ENCODE measurements at regions not wholly inside any gene's neighbourhood (a gene's known extent, or its start where the extent isn't known, plus 50 kb on each side); places are given as distances from the start of the nearest gene placed in this dataset.
"Not testable (repeated sequence)": the region's sequence is repeated elsewhere in the genome, so short reads cannot be mapped to it uniquely, and the experiment has no call there.

DNA sequence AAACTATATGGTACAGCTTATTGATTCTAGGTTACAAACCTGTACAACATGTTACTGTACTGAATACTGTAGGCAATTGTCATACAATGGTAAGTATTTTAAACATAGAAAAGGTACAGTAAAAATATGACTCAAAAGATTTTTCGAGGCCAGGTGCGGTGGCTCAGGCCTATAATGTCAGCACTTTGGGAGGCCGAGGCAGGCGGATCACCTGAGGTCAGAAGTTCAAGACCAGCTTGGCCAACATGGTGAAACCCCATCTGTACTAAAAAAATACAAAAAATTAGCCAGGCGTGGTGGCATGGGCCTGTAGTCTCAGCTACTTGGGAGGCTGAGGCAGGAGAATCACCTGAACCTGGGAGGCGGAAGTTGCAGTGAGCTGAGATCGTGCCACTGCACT is 646.6 kb downstream of the ISL1 start:
- H3K4me3 ChIP-seq; H3K9me3 ChIP-seq (replicated peaks; ENCODE audit: control insufficient read depth, insufficient read depth, low read length); H3K36me3 ChIP-seq (ENCODE audit: control insufficient read depth in 2 of 2, insufficient read depth in 2 of 2, low read length in 1 of 2); H2AFZ ChIP-seq (ENCODE audit: control insufficient read depth, low read depth, low read length); CTCF ChIA-PET; BruUV-seq (replicated peaks); H3K79me2 ChIP-seq (ENCODE audit: control insufficient read depth, insufficient read depth, low read length); H3K4me2 ChIP-seq (ENCODE audit: control insufficient read depth, insufficient read depth); DNase-seq (ENCODE audit: low read depth, low spot score); ATAC-seq; H3K4me1 ChIP-seq (ENCODE audit: control insufficient read depth, insufficient read depth, low read length); in situ Hi-C loops (cut with MboI); intact Hi-C loops (cut with micrococcal nuclease; ENCODE audit: unreplicated experiment); H4K20me1 ChIP-seq (ENCODE audit: control insufficient read depth, insufficient read depth); H3K9ac ChIP-seq (ENCODE audit: control insufficient read depth, insufficient read depth, low read length); RAD21 ChIA-PET (ENCODE audit: unreplicated experiment); FAIRE-seq; H3K27ac ChIP-seq (ENCODE audit: control insufficient read depth, insufficient read depth); H3K27me3 ChIP-seq (replicated peaks in 1 of 2; ENCODE audit: control insufficient read depth in 2 of 2, insufficient read depth in 2 of 2, low read length in 1 of 2); POLR2A ChIA-PET: not testable (repeated sequence)
- SMC1A ChIA-PET (ENCODE audit: uncharacterized antibody, unreplicated experiment), result interaction anchor here (1.8 kb wide), 1 partner anchor 14 kb away, joined by 3 read pairs; no protein-coding TSS in a partner anchor
- 35% methylated on average over 7 of the region's 7 CpGs for WGBS (ENCODE audit: insufficient coverage, insufficient replicate concordance, low lambda C conversion rate, missing lambda C conversion rate)

DNA sequence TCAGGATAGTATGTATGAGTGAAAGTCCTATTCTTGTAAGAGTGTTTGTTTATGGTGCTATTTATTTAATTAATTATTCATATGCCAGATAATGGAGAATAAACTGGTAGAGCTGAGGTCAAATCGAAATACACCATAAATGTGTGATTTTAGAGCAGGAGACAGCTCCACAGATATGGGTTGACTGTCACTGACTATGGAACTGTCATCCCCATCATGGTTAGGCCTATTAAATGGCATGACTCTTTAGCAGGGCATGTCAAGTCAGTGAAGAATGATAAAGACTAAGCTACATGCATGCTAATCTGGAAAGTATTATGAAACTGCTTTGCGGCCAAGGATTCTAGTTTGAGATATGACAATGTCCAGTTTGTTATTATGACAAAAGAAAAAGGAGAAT is 658.6 kb downstream of the ISL1 start:
- FAIRE-seq (no peak), ATAC-seq (no peak), DNase-seq (ENCODE audit: low read depth, low spot score) (no peak)
- Histone ChIP-seq H3K4me1 (ENCODE audit: control insufficient read depth, insufficient read depth, low read length) (no peaks in the 10 kb centered on the region), H3K27me3 (replicated peaks in 1 of 2; ENCODE audit: control insufficient read depth in 2 of 2, insufficient read depth in 2 of 2, low read length in 1 of 2) (no peaks in the 10 kb centered on the region), H3K27ac (ENCODE audit: control insufficient read depth, insufficient read depth) (no peak overlapping the region), H3K9me3 (replicated peaks; ENCODE audit: control insufficient read depth, insufficient read depth, low read length) (no peaks in the 10 kb centered on the region), H3K9ac (ENCODE audit: control insufficient read depth, insufficient read depth, low read length) (no peak overlapping the region), H3K79me2 (ENCODE audit: control insufficient read depth, insufficient read depth, low read length) (no peaks in the 10 kb centered on the region), H3K4me3 (no peak overlapping the region), H4K20me1 (ENCODE audit: control insufficient read depth, insufficient read depth) (no peaks in the 10 kb centered on the region), H3K4me2 (ENCODE audit: control insufficient read depth, insufficient read depth) (no peak overlapping the region), H3K36me3 (ENCODE audit: control insufficient read depth in 2 of 2, insufficient read depth in 2 of 2, low read length in 1 of 2) (no peaks in the 10 kb centered on the region), H2AFZ (ENCODE audit: control insufficient read depth, low read depth, low read length) (no peak overlapping the region)
- 23% methylated on average over 2 of the region's 2 CpGs for WGBS (ENCODE audit: insufficient coverage, insufficient replicate concordance, low lambda C conversion rate, missing lambda C conversion rate)
- TF ChIP-seq, protein P1, sequence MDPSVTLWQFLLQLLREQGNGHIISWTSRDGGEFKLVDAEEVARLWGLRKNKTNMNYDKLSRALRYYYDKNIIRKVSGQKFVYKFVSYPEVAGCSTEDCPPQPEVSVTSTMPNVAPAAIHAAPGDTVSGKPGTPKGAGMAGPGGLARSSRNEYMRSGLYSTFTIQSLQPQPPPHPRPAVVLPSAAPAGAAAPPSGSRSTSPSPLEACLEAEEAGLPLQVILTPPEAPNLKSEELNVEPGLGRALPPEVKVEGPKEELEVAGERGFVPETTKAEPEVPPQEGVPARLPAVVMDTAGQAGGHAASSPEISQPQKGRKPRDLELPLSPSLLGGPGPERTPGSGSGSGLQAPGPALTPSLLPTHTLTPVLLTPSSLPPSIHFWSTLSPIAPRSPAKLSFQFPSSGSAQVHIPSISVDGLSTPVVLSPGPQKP (IDR thresholded peaks at IDR 0.05; ENCODE audit: low read depth, low read length), result no peak
- no peak for TF ChIP-seq EP300 (IDR thresholded peaks at IDR 0.05; ENCODE audit: borderline replicate concordance in 1 of 2, control insufficient read depth in 1 of 2, low read depth in 2 of 2, low read length in 2 of 2)
- no peak for TF ChIP-seq ZNF24 (IDR thresholded peaks at IDR 0.05)
- no peak for TF ChIP-seq ESRRA (IDR thresholded peaks at IDR 0.05; ENCODE audit: low read length)
- TF ChIP-seq, protein P2, sequence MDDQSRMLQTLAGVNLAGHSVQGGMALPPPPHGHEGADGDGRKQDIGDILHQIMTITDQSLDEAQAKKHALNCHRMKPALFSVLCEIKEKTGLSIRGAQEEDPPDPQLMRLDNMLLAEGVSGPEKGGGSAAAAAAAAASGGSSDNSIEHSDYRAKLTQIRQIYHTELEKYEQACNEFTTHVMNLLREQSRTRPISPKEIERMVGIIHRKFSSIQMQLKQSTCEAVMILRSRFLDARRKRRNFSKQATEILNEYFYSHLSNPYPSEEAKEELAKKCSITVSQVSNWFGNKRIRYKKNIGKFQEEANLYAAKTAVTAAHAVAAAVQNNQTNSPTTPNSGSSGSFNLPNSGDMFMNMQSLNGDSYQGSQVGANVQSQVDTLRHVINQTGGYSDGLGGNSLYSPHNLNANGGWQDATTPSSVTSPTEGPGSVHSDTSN (IDR thresholded peaks at IDR 0.05; ENCODE audit: insufficient replicate concordance, low read depth, low read length), result no peak
- no peak for TF ChIP-seq SREBF1 (IDR thresholded peaks at IDR 0.05; ENCODE audit: low read length)
- TF ChIP-seq POLR2A (IDR thresholded peaks at IDR 0.05; ENCODE audit: low read depth, low read length), result no peak
- no peak for TF ChIP-seq IKZF1 (conservative IDR thresholded peaks at IDR 0.05)
- POLR2A ChIA-PET, result no interaction called here
- intact Hi-C loops (cut with micrococcal nuclease; ENCODE audit: unreplicated experiment) (no loop called here), in situ Hi-C loops (cut with MboI) (no loop called here)
- RAD21 ChIA-PET (ENCODE audit: unreplicated experiment), result no interaction called here
- CTCF ChIA-PET, result no interaction called here
- no TSS peak for BruUV-seq (replicated peaks)
- SMC1A ChIA-PET (ENCODE audit: uncharacterized antibody, unreplicated experiment), result no interaction called here

Measured in GM12878 (cell line).